ENCODE measurements at regions not wholly inside any gene's neighbourhood (a gene's known extent, or its start where the extent isn't known, plus 50 kb on each side); places are given as distances from the start of the nearest gene placed in this dataset.

DNA sequence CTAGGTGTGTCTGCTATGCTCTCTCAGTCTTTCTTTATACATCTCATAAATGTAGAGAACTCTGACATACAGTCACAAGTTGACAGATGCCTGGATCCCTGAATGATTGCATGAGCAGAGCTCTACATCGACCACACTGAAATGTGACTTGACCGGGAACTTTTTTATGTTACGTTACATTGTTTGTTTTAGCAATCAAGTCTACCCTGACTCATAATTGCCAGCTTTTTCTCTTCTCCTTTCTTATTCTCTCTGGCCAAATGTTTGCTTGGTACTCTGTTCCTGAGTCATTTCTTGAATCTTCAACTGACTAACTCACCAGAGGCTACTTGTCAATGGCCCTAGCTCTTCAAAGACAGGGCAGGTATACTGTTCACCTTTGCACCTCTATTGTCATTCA, 213.6 kb upstream of the DTNBP1 start:
- no peaks in the 10 kb centered on the region; the same call in 1 of the 2 replicates for H3K27me3 ChIP-seq (ENCODE audit: control insufficient read depth, insufficient read depth, low read length)
- ChIA-PET CTCF (interaction anchor here (0.9 to 1.4 kb wide), 2 partner anchors 11 to 307 kb away, joined by 3 to 4 read pairs; no protein-coding TSS in a partner anchor), POLR2A (no interaction called here)
- DNase-seq (ENCODE audit: low read depth) = no peak
- H3K4me3 ChIP-seq (ENCODE audit: low read depth, low read length) = no peak overlapping the region
- H3K36me3 ChIP-seq (ENCODE audit: control insufficient read depth, insufficient read depth, low read length) = no peaks in the 10 kb centered on the region
- TF ChIP-seq, protein P1, sequence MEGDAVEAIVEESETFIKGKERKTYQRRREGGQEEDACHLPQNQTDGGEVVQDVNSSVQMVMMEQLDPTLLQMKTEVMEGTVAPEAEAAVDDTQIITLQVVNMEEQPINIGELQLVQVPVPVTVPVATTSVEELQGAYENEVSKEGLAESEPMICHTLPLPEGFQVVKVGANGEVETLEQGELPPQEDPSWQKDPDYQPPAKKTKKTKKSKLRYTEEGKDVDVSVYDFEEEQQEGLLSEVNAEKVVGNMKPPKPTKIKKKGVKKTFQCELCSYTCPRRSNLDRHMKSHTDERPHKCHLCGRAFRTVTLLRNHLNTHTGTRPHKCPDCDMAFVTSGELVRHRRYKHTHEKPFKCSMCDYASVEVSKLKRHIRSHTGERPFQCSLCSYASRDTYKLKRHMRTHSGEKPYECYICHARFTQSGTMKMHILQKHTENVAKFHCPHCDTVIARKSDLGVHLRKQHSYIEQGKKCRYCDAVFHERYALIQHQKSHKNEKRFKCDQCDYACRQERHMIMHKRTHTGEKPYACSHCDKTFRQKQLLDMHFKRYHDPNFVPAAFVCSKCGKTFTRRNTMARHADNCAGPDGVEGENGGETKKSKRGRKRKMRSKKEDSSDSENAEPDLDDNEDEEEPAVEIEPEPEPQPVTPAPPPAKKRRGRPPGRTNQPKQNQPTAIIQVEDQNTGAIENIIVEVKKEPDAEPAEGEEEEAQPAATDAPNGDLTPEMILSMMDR (IDR thresholded peaks at IDR 0.05; ENCODE audit: insufficient read depth, low read depth, low read length) = no peak

DNA sequence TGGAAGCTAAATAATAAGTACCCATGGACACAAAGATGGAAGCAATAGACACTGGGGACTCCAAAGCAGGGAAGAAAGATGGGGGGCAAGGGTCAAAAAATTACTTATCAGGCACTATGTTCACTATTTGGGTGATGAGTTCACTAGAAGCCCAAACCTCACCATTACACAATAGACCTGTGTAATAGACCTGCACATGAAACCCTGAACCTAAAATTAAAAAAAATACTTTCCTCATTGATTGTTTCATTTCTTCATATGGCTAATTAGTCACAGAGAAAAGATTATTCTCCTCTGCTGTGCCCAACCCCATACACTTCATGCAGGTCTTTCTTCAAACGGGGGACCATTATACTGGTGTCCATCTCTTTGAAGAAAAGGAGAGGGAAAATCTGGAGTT, 213.0 kb upstream of the DTNBP1 start:
- ChIA-PET CTCF (interaction anchor here (0.9 to 1.4 kb wide), 2 partner anchors 10 to 308 kb away, joined by 3 to 4 read pairs; no protein-coding TSS in a partner anchor), POLR2A (no interaction called here)
- H3K4me3 ChIP-seq (ENCODE audit: low read depth, low read length) = no peak overlapping the region
- no peak for DNase-seq (ENCODE audit: low read depth)
- no peaks in the 10 kb centered on the region for H3K36me3 ChIP-seq (ENCODE audit: control insufficient read depth, insufficient read depth, low read length)
- no peaks in the 10 kb centered on the region; the same call in 1 of the 2 replicates for H3K27me3 ChIP-seq (ENCODE audit: control insufficient read depth, insufficient read depth, low read length)
- TF ChIP-seq, protein P1 (IDR thresholded peaks at IDR 0.05; ENCODE audit: insufficient read depth, low read depth, low read length) = no peak

DNA sequence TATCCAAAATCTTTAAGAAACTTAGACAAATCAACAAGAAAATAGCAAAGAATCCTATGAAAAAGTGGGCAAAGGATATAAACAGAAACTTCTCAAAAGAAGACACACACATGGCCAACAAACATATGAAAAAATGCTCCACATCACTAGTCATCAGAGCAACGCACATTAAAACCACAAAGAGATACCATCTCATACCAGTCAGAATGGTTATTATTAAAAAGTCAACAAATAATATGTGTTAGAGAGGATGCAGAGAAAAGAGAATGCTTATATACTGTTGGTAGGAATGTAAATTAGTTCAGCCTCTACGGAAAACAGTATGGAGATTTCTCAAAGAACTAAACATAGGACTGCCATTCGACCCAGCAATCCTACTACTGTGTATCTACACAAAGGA, 212.0 kb upstream of the DTNBP1 start:
- Histone ChIP-seq H3K4me3 (ENCODE audit: low read depth, low read length) (no peak overlapping the region), H3K27me3 (ENCODE audit: control insufficient read depth, insufficient read depth, low read length) (no peaks in the 10 kb centered on the region; the same call in 1 of the 2 replicates), H3K36me3 (ENCODE audit: control insufficient read depth, insufficient read depth, low read length) (no peaks in the 10 kb centered on the region)
- ChIA-PET POLR2A (no interaction called here), CTCF (interaction anchor here (0.8 to 0.9 kb wide), 2 partner anchors 121 to 254 kb away, joined by 3 read pairs; partner anchors contain the start of gene MYLIP)
- no peak for DNase-seq (ENCODE audit: low read depth)
- TF ChIP-seq, protein P1 (IDR thresholded peaks at IDR 0.05; ENCODE audit: insufficient read depth, low read depth, low read length) = no peak

DNA sequence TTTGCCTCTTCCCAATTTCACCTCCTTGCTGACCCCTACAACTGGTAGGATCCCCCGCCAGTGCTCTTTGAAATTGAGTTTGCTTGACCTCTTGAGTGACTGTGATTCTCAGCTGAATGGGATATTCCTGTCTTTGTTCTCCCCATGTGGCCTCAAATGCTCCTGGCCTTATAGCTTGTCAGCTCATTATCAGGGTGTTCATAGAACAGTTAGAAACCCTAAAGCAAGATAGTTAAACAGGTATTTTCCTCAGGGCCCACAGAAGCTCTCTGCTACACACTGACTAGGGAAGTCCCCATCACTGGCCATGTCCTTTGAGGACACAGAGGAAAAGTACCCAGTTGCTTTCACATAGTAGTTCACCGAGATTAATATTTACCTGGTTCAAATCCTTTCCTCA, 211.5 kb upstream of the DTNBP1 start:
- CTCF ChIA-PET = interaction anchor here (0.8 to 1.1 kb wide), 3 partner anchors 20 to 254 kb away, joined by 3 read pairs; partner anchors contain the start of gene MYLIP
- POLR2A ChIA-PET = no interaction called here
- no peaks in the 10 kb centered on the region; the same call in 1 of the 2 replicates for H3K27me3 ChIP-seq (ENCODE audit: control insufficient read depth, insufficient read depth, low read length)
- no peaks in the 10 kb centered on the region for H3K36me3 ChIP-seq (ENCODE audit: control insufficient read depth, insufficient read depth, low read length)
- no peak overlapping the region for H3K4me3 ChIP-seq (ENCODE audit: low read depth, low read length)
- TF ChIP-seq, protein P1 (IDR thresholded peaks at IDR 0.05; ENCODE audit: insufficient read depth, low read depth, low read length) = no peak
- DNase-seq (ENCODE audit: low read depth) = no peak

DNA sequence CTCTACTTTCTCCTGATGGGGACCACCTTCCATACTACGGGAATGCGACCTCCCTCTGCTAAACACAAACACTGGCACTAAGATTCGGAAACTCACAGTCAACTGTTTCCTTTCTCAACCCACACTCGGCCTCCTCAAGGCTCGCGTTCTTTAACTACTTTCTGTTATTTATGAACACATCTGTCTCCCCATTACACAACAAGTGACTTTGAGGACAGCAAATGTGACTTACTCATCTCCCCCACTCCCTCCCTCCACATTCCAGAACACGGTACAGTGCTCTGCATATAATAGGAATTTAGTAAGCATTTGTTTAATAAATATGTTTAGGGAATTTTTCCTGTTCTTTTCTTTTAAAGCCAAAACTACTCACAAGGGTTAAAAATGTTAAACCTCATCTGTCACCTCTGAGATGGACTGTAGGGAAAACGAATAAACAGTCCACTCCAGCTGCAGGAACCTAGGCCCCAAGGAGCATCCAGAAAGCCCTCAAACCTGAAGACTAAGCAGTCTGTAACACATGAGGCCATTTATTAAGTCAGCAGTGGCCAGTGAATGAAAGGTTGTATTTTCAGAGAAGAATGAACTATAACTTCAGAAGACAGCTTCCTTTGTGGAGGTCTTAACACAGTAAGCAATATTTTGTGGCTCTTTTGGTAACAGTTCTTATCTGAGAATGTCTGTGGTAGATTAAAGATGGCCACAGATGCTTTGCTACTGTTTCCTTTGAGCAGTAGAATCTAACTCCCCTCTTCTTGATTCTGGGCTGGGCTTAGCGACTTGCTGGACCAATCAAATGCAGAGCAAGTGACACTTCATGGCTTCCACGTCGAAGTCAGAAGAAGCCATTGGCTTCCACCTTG, 209.6 kb upstream of the DTNBP1 start:
- Histone ChIP-seq H3K27me3 (ENCODE audit: control insufficient read depth, insufficient read depth, low read length) (peaks cover 5% of the 10 kb centered on the region), H3K4me3 (ENCODE audit: low read depth, low read length) (no peak overlapping the region), H3K36me3 (ENCODE audit: control insufficient read depth, insufficient read depth, low read length) (no peaks in the 10 kb centered on the region)
- CTCF ChIA-PET = interaction anchor here (0.6 kb wide), 2 partner anchors 9 to 80 kb away, joined by 3 read pairs; no protein-coding TSS in a partner anchor
- POLR2A ChIA-PET = no interaction called here
- TF ChIP-seq, protein P1 (IDR thresholded peaks at IDR 0.05; ENCODE audit: insufficient read depth, low read depth, low read length) = no peak
- DNase-seq (ENCODE audit: low read depth) = no peak
